ENCODE measurements at regions not wholly inside any gene's neighbourhood (a gene's known extent, or its start where the extent isn't known, plus 50 kb on each side); places are given as distances from the start of the nearest gene placed in this dataset.

DNA sequence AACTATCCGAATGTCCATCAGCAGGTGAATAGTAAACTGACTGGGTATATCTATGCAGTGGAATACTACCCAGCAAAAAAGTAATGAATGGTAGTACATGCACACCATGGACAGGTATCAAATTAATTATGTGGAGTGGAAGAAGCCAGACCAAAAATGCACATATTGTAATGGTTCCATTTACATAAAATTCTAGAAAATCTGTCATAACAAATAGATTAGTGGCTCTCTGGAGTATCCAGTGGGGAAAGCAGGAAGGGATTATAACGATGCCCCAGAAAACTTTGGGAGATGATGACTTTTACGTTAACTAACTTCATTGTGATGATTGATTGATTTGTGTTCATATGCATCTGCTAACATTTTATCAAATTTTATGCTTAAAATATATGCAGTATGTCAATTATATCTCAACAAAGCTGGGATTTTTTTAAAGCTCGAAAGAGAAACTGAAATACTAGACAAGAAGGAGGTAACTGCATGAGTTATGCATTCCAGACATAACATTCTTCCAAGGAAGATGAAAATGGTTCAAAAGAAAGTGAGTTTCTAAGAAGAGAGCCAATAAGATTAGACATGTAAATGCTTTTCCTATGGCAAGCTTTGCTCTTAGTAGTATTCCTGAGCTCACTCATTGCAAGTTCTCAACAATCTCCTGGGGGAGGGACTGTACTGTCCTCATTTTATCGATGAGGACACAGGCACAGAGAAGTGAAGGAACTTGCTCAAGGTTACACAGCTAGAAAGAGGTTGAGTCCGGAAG is 58.6 kb upstream of the MSX1 start:
- H3K27me3 ChIP-seq (ENCODE audit: insufficient read depth, low read depth): no peaks in the 10 kb centered on the region
- no peak overlapping the region for H3K4me3 ChIP-seq (IDR thresholded peaks at IDR 0.05; ENCODE audit: insufficient read depth, low read depth, low read length)
- no peaks in the 10 kb centered on the region for H4K20me1 ChIP-seq (ENCODE audit: insufficient read depth)
- H3K79me2 ChIP-seq (ENCODE audit: insufficient read depth, low read depth): no peaks in the 10 kb centered on the region
- H2AFZ ChIP-seq (ENCODE audit: low read depth): no peak overlapping the region
- TF ChIP-seq, protein P1, sequence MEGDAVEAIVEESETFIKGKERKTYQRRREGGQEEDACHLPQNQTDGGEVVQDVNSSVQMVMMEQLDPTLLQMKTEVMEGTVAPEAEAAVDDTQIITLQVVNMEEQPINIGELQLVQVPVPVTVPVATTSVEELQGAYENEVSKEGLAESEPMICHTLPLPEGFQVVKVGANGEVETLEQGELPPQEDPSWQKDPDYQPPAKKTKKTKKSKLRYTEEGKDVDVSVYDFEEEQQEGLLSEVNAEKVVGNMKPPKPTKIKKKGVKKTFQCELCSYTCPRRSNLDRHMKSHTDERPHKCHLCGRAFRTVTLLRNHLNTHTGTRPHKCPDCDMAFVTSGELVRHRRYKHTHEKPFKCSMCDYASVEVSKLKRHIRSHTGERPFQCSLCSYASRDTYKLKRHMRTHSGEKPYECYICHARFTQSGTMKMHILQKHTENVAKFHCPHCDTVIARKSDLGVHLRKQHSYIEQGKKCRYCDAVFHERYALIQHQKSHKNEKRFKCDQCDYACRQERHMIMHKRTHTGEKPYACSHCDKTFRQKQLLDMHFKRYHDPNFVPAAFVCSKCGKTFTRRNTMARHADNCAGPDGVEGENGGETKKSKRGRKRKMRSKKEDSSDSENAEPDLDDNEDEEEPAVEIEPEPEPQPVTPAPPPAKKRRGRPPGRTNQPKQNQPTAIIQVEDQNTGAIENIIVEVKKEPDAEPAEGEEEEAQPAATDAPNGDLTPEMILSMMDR (conservative IDR thresholded peaks at IDR 0.05; ENCODE audit: low read depth, low read length): no peak
- H3K4me2 ChIP-seq: no peak overlapping the region
- no peak overlapping the region for H3K27ac ChIP-seq
- H3K4me1 ChIP-seq (ENCODE audit: low read depth, poor library complexity, severe bottlenecking): no peaks in the 10 kb centered on the region
- H3K36me3 ChIP-seq (ENCODE audit: insufficient read depth): no peaks in the 10 kb centered on the region
- no peak overlapping the region for H3K9ac ChIP-seq

DNA sequence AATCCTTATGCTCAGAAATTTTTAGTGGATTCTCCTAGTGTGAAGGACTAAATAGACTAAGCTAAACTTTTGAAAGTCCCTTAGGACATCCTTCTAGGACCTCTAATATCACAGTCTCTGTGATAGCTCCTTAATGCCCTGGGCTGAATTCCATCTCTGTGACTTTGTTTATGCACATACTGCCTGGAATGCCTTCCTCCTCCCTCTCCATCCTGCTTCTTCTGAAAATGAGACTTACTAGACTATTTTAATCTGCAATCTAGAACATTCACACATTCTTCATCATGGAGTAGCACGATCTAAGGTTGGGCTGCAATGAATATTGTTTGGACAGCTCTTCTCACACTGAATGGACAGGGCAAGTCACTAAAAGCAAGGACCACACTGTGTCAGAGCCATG is 65.0 kb upstream of the MSX1 start:
- no peaks in the 10 kb centered on the region for H3K36me3 ChIP-seq (ENCODE audit: insufficient read depth)
- H3K4me1 ChIP-seq (ENCODE audit: low read depth, poor library complexity, severe bottlenecking): no peaks in the 10 kb centered on the region
- no peak overlapping the region for H2AFZ ChIP-seq (ENCODE audit: low read depth)
- no peaks in the 10 kb centered on the region for H3K27me3 ChIP-seq (ENCODE audit: insufficient read depth, low read depth)
- no peak overlapping the region for H3K4me3 ChIP-seq (IDR thresholded peaks at IDR 0.05; ENCODE audit: insufficient read depth, low read depth, low read length)
- H3K9ac ChIP-seq: no peak overlapping the region
- TF ChIP-seq, protein P1 (conservative IDR thresholded peaks at IDR 0.05; ENCODE audit: low read depth, low read length): no peak
- no peaks in the 10 kb centered on the region for H3K79me2 ChIP-seq (ENCODE audit: insufficient read depth, low read depth)
- H3K27ac ChIP-seq: no peak overlapping the region
- no peaks in the 10 kb centered on the region for H4K20me1 ChIP-seq (ENCODE audit: insufficient read depth)
- no peak overlapping the region for H3K4me2 ChIP-seq

DNA sequence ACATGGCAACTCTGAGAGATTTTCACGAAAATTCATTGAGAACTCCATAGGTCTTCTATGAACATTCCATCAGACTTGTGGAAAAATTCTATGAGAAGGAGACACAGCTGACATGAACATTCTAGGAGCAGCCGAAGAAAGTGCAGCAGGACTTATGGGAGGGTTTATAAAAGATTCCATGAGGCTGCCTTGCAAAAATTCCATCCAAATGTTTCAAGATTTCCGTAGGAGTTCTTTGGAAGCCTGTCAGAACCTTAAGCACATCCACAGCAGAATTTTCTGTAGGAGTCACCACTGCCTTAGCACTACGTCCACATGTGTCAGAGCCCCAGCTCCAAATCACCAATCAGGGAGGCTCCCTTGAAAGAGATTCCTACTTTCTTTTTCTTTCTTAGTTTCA is 67.0 kb upstream of the MSX1 start:
- Histone ChIP-seq H3K4me1 (ENCODE audit: low read depth, poor library complexity, severe bottlenecking) (no peaks in the 10 kb centered on the region), H3K79me2 (ENCODE audit: insufficient read depth, low read depth) (no peaks in the 10 kb centered on the region), H3K27ac (no peak overlapping the region), H3K4me2 (no peak overlapping the region), H2AFZ (ENCODE audit: low read depth) (no peak overlapping the region), H3K36me3 (ENCODE audit: insufficient read depth) (no peaks in the 10 kb centered on the region), H3K27me3 (ENCODE audit: insufficient read depth, low read depth) (no peaks in the 10 kb centered on the region), H4K20me1 (ENCODE audit: insufficient read depth) (no peaks in the 10 kb centered on the region), H3K4me3 (IDR thresholded peaks at IDR 0.05; ENCODE audit: insufficient read depth, low read depth, low read length) (no peak overlapping the region), H3K9ac (no peak overlapping the region)
- TF ChIP-seq, protein P1 (conservative IDR thresholded peaks at IDR 0.05; ENCODE audit: low read depth, low read length): no peak

DNA sequence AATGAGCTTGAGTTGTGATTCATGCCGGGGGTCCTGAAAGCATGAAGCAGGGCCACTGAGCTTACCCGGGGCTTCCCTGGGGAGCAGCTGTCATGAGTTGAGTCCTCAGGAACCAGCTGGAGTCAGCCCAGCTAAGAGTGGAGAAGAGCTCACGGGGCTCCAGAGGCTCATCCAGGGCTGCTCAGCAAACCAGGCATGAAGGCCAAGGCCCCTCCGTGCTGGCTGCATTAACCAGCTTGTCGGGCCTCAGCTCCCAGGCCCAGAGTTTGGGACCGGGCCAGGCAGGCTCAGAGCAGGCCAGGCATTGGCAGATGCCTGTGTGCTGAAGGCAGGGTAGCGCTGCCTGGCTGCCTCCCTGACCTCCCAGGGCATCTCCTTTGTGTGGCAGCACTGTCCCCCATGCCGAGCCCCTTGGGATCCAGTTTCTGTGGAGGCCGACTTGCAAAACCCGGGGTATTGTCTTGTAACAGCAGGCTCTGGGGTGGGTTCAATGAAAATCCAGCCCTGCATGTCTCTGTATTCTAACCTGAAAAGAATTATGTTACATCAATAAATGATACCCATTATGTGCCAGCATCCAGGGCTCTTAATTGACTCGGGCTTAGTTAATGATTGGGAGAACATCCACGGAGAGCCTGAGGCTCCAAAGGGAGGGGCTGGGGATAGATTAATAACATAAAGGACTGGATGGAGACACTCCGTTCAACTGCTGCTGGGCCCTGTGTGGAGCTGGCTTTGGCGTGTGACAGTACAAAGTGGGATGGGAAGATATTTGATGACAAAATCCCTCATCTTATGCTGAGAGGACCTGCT is 68.0 kb upstream of the MSX1 start:
- Histone ChIP-seq H3K27me3 (ENCODE audit: insufficient read depth, low read depth) (no peaks in the 10 kb centered on the region), H3K4me3 (IDR thresholded peaks at IDR 0.05; ENCODE audit: insufficient read depth, low read depth, low read length) (no peak overlapping the region), H2AFZ (ENCODE audit: low read depth) (no peak overlapping the region), H3K4me2 (no peak overlapping the region), H3K9ac (no peak overlapping the region), H3K27ac (no peak overlapping the region), H3K36me3 (ENCODE audit: insufficient read depth) (no peaks in the 10 kb centered on the region), H3K79me2 (ENCODE audit: insufficient read depth, low read depth) (no peaks in the 10 kb centered on the region), H4K20me1 (ENCODE audit: insufficient read depth) (no peaks in the 10 kb centered on the region), H3K4me1 (ENCODE audit: low read depth, poor library complexity, severe bottlenecking) (no peaks in the 10 kb centered on the region)
- TF ChIP-seq, protein P1 (conservative IDR thresholded peaks at IDR 0.05; ENCODE audit: low read depth, low read length): no peak
